ENCODE measurements at regions not wholly inside any gene's neighbourhood (a gene's known extent, or its start where the extent isn't known, plus 50 kb on each side); places are given as distances from the start of the nearest gene placed in this dataset.

DNA sequence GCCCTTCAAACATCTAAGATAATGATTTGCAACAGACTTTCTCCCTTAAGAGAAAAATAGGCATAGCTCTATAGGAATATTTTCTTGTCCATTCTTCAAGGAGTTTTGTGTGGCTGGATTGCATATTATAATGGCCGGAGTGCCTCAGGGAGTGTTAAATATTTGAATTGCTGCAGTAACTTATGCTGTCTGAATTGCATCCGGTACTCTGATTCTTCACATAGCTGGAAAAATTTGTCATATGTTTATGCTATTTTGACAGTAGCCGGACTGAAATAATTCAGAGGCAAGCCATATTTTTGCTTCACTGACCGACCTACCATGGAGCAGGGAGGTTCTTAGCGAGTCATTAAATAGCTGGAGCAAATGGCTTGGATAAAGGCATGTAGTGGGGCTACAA, 621.0 kb downstream of the ACTL7B start:
- TF ChIP-seq, protein P1, sequence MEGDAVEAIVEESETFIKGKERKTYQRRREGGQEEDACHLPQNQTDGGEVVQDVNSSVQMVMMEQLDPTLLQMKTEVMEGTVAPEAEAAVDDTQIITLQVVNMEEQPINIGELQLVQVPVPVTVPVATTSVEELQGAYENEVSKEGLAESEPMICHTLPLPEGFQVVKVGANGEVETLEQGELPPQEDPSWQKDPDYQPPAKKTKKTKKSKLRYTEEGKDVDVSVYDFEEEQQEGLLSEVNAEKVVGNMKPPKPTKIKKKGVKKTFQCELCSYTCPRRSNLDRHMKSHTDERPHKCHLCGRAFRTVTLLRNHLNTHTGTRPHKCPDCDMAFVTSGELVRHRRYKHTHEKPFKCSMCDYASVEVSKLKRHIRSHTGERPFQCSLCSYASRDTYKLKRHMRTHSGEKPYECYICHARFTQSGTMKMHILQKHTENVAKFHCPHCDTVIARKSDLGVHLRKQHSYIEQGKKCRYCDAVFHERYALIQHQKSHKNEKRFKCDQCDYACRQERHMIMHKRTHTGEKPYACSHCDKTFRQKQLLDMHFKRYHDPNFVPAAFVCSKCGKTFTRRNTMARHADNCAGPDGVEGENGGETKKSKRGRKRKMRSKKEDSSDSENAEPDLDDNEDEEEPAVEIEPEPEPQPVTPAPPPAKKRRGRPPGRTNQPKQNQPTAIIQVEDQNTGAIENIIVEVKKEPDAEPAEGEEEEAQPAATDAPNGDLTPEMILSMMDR (IDR thresholded peaks at IDR 0.05; ENCODE audit: low read depth, low read length) = no peak
- TF ChIP-seq POLR2A (IDR thresholded peaks at IDR 0.05; ENCODE audit: extremely low read depth, insufficient read length) (no peak), MYC (IDR thresholded peaks at IDR 0.05; ENCODE audit: low read depth, low read length) (no peak)
- TF ChIP-seq, protein P2, sequence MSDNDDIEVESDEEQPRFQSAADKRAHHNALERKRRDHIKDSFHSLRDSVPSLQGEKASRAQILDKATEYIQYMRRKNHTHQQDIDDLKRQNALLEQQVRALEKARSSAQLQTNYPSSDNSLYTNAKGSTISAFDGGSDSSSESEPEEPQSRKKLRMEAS (IDR thresholded peaks at IDR 0.05; ENCODE audit: low read depth, low read length) = no peak
